IPS DF 4.7 (cell line): ENCODE measurements at regions not wholly inside any gene's neighbourhood (a gene's known extent, or its start where the extent isn't known, plus 50 kb on each side); places are given as distances from the start of the nearest gene placed in this dataset.
"Not testable (repeated sequence)": the region's sequence is repeated elsewhere in the genome, so short reads cannot be mapped to it uniquely, and the experiment has no call there.

Experiments used
- DNase-seq: peaks from one replicate; pipeline ENCODE4 v3.0.0-alpha.2; 2013; ENCODE audit warnings: low spot score; ENCODE audit errors: extremely low read depth

- no peak for DNase-seq
Measured at GRCh38 chr22:23438216-23438615, 141.9 kb downstream of the IGLL1 start.

DNA sequence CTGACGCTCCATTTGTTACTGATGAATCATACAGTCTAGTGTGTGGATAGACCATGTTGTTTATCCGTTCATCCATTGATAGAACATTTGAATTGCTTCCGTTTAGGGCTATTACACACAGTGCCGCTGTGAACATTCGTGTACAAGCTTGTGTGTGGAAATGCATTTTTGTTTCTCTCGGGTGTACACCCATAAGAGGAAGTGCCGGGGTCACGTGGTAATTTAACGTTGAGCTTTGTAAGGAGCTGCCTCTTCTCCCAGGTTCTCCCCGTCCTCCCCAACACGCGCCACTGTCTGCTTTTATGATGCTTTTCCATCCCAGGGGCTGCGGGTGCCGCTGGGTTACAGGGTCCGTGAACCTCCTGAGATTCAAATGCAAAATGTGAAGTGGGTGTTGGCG, 142.3 kb downstream of the IGLL1 start:
- DNase-seq = no peak

DNA sequence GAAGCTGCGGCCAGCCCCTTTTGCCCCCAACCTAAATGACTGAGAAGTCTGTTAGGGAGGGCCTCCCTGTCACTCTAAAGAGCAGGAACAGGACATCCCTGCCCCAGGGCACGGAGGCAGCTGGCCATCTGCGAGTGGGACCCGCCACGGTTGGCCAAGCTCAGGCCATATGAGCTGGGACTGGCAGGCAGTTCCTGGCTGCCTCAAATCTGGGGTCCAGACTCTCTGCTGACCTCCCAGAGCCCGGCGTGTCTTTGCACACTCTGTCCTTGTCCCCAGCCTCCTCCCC, 143.0 kb downstream of the IGLL1 start:
- not testable (repeated sequence) for DNase-seq

DNA sequence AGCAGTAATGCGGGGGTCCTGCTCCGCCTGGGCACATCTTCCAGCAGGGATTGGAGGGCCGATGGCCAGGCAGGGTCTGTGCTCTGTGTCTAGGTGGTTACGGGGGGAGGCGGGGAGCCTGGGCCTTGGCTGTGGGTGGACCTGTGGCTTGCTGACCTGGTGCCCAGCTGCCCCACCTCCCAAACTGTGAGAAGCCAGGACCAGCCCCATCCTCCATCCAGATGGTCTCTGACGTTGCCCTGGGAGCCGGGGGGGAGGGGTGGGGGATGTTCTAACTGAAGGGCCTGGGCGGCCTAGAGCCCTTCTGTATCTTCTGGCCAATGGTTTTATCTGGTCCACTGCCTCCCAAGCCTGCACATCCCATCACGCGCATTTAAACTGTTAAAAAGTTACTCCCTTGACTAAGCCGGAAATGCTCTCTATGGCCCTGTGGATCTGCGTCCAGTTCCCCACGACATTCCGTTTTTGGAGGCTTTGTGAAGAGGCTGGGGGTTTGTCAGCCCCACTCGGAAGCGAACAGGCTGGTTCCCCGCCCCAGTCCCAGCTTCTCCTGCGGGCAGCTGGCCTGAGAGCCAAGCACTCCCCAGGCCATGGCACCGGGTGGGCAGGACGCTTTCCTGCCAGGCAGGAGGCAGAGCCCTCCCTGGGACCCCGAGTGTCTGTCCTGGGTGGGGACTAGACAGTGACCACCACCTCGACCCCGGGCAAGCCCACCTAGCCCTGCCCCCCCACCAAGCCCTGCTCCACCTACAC, 143.6 kb downstream of the IGLL1 start:
- DNase-seq = not testable (repeated sequence)

- DNase-seq = not testable (repeated sequence)
Measured at GRCh38 chr22:23435186-23435585, 144.9 kb downstream of the IGLL1 start.

- DNase-seq = not testable (repeated sequence)
Measured at GRCh38 chr22:23434198-23434830, 145.8 kb downstream of the IGLL1 start.

GRCh38 chr22:23433127-23434005, 146.7 kb downstream of the IGLL1 start:
- not testable (repeated sequence) for DNase-seq

DNA sequence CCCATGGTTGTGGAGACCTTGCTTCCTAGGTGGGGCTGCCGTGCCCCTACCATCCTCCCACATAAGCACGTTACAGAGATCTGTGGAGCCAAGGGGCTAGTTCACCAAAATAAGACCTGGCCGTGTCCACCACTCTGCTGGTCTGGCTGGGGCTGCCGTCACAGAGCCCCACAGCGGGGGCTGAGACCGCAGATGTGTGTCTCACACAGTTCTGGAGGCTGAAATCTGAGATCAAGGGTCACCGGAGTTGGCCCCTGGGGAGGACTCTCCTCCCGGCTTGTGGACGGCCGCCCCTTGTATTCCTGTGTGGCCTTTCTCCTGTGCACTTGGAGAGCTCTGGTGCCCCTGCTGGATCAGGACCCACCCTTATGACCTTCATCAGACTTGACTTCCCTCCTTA, 147.4 kb downstream of the IGLL1 start:
- not testable (repeated sequence) for DNase-seq

DNA sequence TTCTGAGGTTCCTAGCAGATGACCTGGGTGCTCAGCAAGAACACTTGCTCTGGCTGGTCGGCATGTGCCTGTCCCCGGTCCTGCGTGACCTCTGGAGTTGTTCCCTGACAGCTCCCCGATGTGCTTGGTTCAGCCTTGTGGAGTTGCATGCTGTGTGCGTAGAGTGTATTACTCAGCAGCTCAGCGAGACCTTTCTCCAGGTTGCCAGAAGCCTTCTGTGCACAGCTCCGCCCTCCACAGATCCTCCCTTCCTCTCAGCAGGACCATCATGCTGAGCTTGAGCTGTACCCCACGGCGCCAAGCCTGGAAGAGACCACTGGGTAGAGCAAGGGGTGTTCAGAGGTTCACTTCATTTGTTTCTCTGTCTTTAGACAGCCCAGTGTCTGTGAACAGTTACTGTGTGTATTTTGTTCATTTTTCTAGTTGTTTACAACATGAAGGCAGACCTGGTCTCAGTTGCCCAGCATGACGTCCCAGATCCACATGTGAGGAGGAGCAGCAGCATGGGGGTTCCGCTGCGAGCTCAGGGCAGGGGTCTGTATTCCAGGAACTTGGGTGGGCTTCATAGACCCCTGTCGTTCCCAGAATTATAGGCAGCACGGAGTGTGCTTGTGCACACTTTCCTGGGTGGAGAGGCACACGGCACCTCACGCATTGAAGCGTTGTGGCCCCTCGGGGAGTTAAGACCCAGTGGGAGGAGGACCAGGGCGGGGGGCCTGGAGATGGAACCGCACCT, 148.6 kb downstream of the IGLL1 start:
- no peak for DNase-seq

- not testable (repeated sequence) for DNase-seq
Measured at GRCh38 chr22:23424551-23425068, 155.5 kb downstream of the IGLL1 start.

DNA sequence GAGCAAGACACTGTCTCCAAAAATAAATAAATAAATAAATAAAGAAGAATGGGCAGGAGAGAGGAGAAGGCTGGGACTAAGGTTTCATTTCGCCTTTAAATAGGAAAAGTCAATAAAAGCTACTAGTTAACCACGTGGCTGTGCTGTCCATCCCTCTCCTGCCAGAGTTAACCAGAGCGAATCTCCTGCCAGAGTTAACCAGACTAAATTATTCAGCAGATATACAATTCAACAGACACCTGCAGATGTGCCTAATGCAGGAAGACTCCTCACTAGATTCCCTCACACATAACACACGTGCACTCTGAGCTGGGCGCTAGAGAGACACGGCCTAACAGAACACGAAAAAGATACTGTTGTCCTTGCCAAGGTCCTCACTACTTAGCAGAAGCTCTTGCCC, 156.1 kb downstream of the IGLL1 start:
- DNase-seq = no peak

GRCh38 chr22:23422281-23422680, 157.8 kb downstream of the IGLL1 start:
- not testable (repeated sequence) for DNase-seq

- DNase-seq = not testable (repeated sequence)
Measured at GRCh38 chr22:23421300-23421699, 158.8 kb downstream of the IGLL1 start.

DNA sequence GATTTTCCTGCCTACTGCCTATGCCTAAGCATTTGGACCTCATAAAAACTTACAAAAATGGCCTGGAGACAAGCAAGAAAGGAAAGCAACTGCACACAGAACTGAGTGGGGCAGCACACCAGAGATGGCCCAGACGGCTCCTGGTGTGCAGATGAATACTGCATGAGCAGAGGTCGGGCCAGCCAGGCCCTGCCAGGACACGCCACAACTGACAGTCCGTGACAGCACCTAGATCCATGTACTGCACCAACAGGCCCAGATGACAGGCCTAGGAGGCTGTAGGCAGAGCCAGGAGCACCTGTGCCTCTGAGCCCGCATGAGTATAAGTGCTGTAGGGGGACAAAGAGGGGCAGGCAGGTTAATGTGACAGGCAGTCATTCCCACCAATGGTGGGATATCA, 160.2 kb downstream of the IGLL1 start:
- DNase-seq = no peak

DNA sequence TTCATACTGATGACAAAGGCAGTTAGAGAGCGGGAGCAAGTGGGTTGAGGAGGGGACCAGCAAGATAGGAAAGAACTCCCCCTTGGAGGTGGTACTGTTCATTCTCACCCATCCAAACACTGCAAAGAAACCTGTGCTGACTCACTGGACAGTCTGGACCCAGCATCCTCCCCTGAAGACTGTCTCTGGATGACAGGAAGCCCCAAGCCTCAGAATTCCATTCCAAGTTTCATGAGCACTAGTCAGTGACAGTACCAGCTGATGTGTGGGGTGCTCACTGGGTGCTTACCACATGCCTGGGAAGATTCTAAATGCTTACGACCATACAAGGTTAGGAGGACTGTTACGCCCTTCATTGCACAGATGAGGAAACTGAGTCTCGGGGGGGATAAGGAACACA, 160.9 kb downstream of the IGLL1 start:
- no peak for DNase-seq

DNA sequence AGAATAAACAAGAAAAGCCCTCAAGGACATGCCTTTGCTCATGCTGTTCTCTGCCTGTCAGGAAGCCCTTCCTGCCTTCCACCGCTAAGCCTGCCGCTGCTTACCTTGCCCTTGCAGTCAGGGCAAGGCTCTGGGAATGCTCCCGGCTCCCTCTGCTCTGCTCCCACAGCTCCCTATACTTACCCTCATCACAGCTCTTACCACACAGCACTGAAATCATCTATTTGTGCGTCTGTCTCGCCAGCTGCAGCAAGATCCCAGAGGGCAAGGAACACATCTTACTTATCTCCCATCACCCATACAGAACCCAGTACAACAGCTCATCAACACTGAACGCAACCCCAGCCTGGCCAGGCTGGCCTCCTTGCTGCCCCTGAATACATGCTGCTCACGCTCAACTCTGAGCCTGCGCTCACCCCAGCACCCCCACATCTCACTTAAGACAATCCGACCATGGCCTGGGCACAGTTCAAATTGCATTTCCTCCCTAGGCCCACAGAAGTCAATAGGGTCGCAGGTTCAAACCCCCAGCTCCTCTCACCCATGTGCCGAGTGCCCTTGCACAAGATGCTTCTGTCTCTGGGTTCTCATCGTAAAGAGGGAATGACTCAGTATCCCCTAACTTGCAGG, 161.8 kb downstream of the IGLL1 start:
- no peak for DNase-seq

- DNase-seq = not testable (repeated sequence)
Measured at GRCh38 chr22:23417327-23417726, 162.8 kb downstream of the IGLL1 start.

- DNase-seq = not testable (repeated sequence)
Measured at GRCh38 chr22:23416169-23416690, 163.9 kb downstream of the IGLL1 start.

DNA sequence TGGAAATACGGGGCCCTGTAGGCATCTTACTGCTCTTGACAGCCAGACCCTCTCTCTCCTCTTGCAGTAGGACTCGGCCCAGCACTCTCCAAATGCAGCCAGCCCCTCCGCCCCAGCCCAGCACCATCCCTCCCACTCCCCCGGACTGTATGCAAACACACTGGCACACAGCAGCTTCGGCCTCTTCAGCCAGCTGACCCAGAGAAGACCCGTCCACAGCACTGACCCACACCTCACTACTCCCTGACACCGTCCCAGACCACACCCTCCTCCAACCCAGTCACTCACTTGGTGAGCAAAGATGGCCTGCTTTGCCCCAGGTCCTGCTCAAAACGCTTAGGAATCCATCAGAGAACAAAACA, 164.6 kb downstream of the IGLL1 start:
- no peak for DNase-seq

- DNase-seq = no peak
Measured at GRCh38 chr22:23414727-23415489, 165.2 kb downstream of the IGLL1 start.
